SK-N-SH (cell line): ENCODE measurements at regions not wholly inside any gene's neighbourhood (a gene's known extent, or its start where the extent isn't known, plus 50 kb on each side); places are given as distances from the start of the nearest gene placed in this dataset.

ENCODE experiments used
- CTCF ChIA-PET: fragments of 300-600, 350-600 bp; formaldehyde crosslinking; extraction: SDS; loops from one replicate; lab custom pipeline; 2021; lab: Yijun Ruan, JAX
- POLR2A ChIA-PET: fragments of 350-600 bp; sonication (Branson Sonifier 250); formaldehyde crosslinking; extraction: SDS; loops from one replicate; lab custom pipeline; 2020; ENCODE audit warnings: antibody characterized with exemption, inconsistent platforms; lab: Yijun Ruan, JAX
- DNase-seq: peaks from one replicate; pipeline ENCODE4 v3.0.0; 2012
- H2AFZ ChIP-seq: fragments of 200-600 bp; sonication (generic); 2 replicates; pipeline ENCODE4 v1.8.1; 2016; ENCODE audit warnings: antibody characterized with exemption, mild to moderate bottlenecking, low read depth
- H3F3A ChIP-seq: fragments of 200-600 bp; sonication (generic); replicated peaks from 2 replicates; pipeline ENCODE3; 2016; ENCODE audit warnings: antibody characterized with exemption, mild to moderate bottlenecking; ENCODE audit not compliant: insufficient read depth
- H3K27ac ChIP-seq, 2 experiments: fragments of 200-500 bp in 1 of 2; fragments of 200-600 bp in 1 of 2; sonication (Bioruptor generic) in 1 of 2; sonication (generic), shearing (Covaris generic) in 1 of 2; 2 replicates each; pipeline versions ENCODE4 v1.5.1 to v1.6.1; 2014 to 2016; ENCODE audit warnings: low read depth in 2 of 2, inconsistent platforms in 1 of 2, low read length in 1 of 2, mild to moderate bottlenecking in 1 of 2, mixed read lengths in 1 of 2
- H3K27me3 ChIP-seq: fragments of 200-600 bp; sonication (generic), shearing (Covaris generic); 2 replicates; pipeline ENCODE4 v1.6.1; 2016; ENCODE audit warnings: mixed run types; ENCODE audit not compliant: insufficient read depth
- H3K36me3 ChIP-seq, 2 experiments: fragments of 200-500 bp in 1 of 2; fragments of 200-600 bp in 1 of 2; sonication (Bioruptor generic) in 1 of 2; sonication (generic) in 1 of 2; replicated peaks in 1 of 2; 2 replicates each; pipeline versions ENCODE3 to v1.5.1; 2014 to 2016; ENCODE audit warnings: low read length in 1 of 2, mild to moderate bottlenecking in 1 of 2; ENCODE audit not compliant: insufficient read depth in 2 of 2, control insufficient read depth in 1 of 2
- H3K4me1 ChIP-seq, 2 experiments: fragments of 200-500 bp in 1 of 2; fragments of 200-600 bp in 1 of 2; sonication (Bioruptor generic) in 1 of 2; sonication (generic), shearing (Covaris generic) in 1 of 2; 2 replicates each; pipeline versions ENCODE4 v1.5.1 to v1.6.1; 2014 to 2016; ENCODE audit warnings: low read depth in 1 of 2, low read length in 1 of 2, mixed run types in 1 of 2; ENCODE audit not compliant: insufficient read depth in 2 of 2, control insufficient read depth in 1 of 2
- H3K4me2 ChIP-seq: fragments of 200-600 bp; sonication (generic), shearing (Covaris generic); 2 replicates; pipeline ENCODE4 v1.6.1; 2017; ENCODE audit warnings: mixed run types
- H3K4me3 ChIP-seq, 2 experiments: fragments of 200-500 bp in 1 of 2; fragments of 200-600 bp in 1 of 2; sonication (Bioruptor generic) in 1 of 2; sonication (generic), shearing (Covaris generic) in 1 of 2; 2 replicates each; pipeline versions ENCODE4 v1.5.1 to v1.8.1; 2014 to 2016; ENCODE audit warnings: low read depth in 2 of 2, inconsistent platforms in 1 of 2, low read length in 1 of 2, mild to moderate bottlenecking in 1 of 2, mixed read lengths in 1 of 2, moderate library complexity in 1 of 2
- H3K79me2 ChIP-seq: fragments of 200-600 bp; sonication (generic); 2 replicates; pipeline ENCODE4 v1.8.1; 2017; ENCODE audit warnings: mild to moderate bottlenecking; ENCODE audit not compliant: insufficient read depth
- H3K9ac ChIP-seq: fragments of 200-600 bp; sonication (generic); 2 replicates; pipeline ENCODE4 v1.6.1; 2017; ENCODE audit warnings: mixed run types
- H3K9me2 ChIP-seq: fragments of 200-600 bp; sonication (generic); 2 replicates; pipeline ENCODE4 v1.6.1; 2017; ENCODE audit warnings: mixed run types
- H3K9me3 ChIP-seq: fragments of 200-600 bp; sonication (generic); 2 replicates; pipeline ENCODE4 v1.6.1; 2017; ENCODE audit warnings: mixed run types, mild to moderate bottlenecking, moderate library complexity
- H4K20me1 ChIP-seq: fragments of 200-600 bp; sonication (generic); 2 replicates; pipeline ENCODE4 v1.6.1; 2017; ENCODE audit warnings: mild to moderate bottlenecking, mixed run types; ENCODE audit not compliant: insufficient read depth
- CHD2 ChIP-seq: fragments of 150-350 bp; IDR thresholded peaks from 2 replicates; pipeline ENCODE4 v1.6.1; 2018; ENCODE audit warnings: low read length; ENCODE audit not compliant: partially characterized antibody
- ELF1 ChIP-seq: IDR thresholded peaks from 2 replicates; pipeline ENCODE4 v1.4.0; 2012
- EP300 ChIP-seq, 2 experiments: IDR thresholded peaks; 2 replicates each; pipeline versions ENCODE4 v1.4.0 to v1.6.1; 2012; ENCODE audit warnings: borderline replicate concordance in 1 of 2, low read depth in 1 of 2, low read length in 1 of 2
- EZH2phosphoT487 ChIP-seq: fragments of 200-600 bp; sonication (generic); IDR thresholded peaks from 2 replicates; pipeline ENCODE4 v1.6.1; 2017; ENCODE audit warnings: low read depth, mixed run types, mild to moderate bottlenecking, antibody characterized with exemption, moderate library complexity, borderline replicate concordance
- FOSL2 ChIP-seq: IDR thresholded peaks from 2 replicates; pipeline ENCODE4 v1.4.0; 2012; ENCODE audit warnings: low read depth, mild to moderate bottlenecking, moderate library complexity, borderline replicate concordance
- GABPA ChIP-seq: IDR thresholded peaks from 2 replicates; pipeline ENCODE4 v1.4.0; 2012; ENCODE audit warnings: low read depth, mild to moderate bottlenecking
- GATA2 ChIP-seq: sonication (generic); formaldehyde crosslinking; IDR thresholded peaks from 2 replicates; pipeline ENCODE4 v1.5.0; 2020; ENCODE audit warnings: mild to moderate bottlenecking, missing genetic modification reagents
- MAX ChIP-seq: IDR thresholded peaks from 2 replicates; pipeline ENCODE4 v1.4.0; 2012; ENCODE audit warnings: low read depth
- MEF2A ChIP-seq: IDR thresholded peaks from 2 replicates; pipeline ENCODE4 v1.4.0; 2012; ENCODE audit warnings: low read depth, borderline replicate concordance
- MXI1 ChIP-seq: IDR thresholded peaks from 2 replicates; pipeline ENCODE4 v1.6.1; 2012; ENCODE audit warnings: mild to moderate bottlenecking, low read depth, low read length, improper control_type of control experiment
- NRF1 ChIP-seq: IDR thresholded peaks from 2 replicates; pipeline ENCODE4 v1.6.1; 2012; ENCODE audit warnings: low read depth, mild to moderate bottlenecking, low read length
- POLR2AphosphoS5 ChIP-seq: IDR thresholded peaks from 2 replicates; pipeline ENCODE4 v1.6.1; 2012; ENCODE audit warnings: low read depth, low read length
- RXRA ChIP-seq: IDR thresholded peaks from 2 replicates; pipeline ENCODE4 v1.4.0; 2012; ENCODE audit warnings: low read depth, mild to moderate bottlenecking, borderline replicate concordance
- SIN3A ChIP-seq: IDR thresholded peaks from 2 replicates; pipeline ENCODE4 v1.6.1; 2012; ENCODE audit warnings: low read depth, mild to moderate bottlenecking, low read length, moderate library complexity, borderline replicate concordance
- SMC3 ChIP-seq: IDR thresholded peaks from 2 replicates; pipeline ENCODE4 v1.6.1; 2012; ENCODE audit warnings: low read depth, low read length, improper control_type of control experiment
- TAF1 ChIP-seq: IDR thresholded peaks from 2 replicates; pipeline ENCODE4 v1.6.1; 2012; ENCODE audit warnings: low read depth, mild to moderate bottlenecking, low read length, moderate library complexity, borderline replicate concordance
- USF2 ChIP-seq: fragments of 150-350 bp; IDR thresholded peaks from 2 replicates; pipeline ENCODE4 v1.6.1; 2017; ENCODE audit warnings: antibody characterized with exemption, low read length, low read depth, borderline replicate concordance
- YY1 ChIP-seq: IDR thresholded peaks from 2 replicates; pipeline ENCODE4 v1.4.0; 2012; ENCODE audit warnings: low read depth, mild to moderate bottlenecking
- WGBS: methylation state at CpG from one replicate; pipeline ENCODE4 v1.1.6; 2017; ENCODE audit warnings: low lambda C conversion rate; 5-methylcytosine and 5-hydroxymethylcytosine counted together
- TF ChIP-seq, protein P1 (sequence below): IDR thresholded peaks from 2 replicates; pipeline ENCODE4 v1.6.1; 2012; ENCODE audit warnings: mild to moderate bottlenecking, low read depth, low read length, moderate library complexity

DNA sequence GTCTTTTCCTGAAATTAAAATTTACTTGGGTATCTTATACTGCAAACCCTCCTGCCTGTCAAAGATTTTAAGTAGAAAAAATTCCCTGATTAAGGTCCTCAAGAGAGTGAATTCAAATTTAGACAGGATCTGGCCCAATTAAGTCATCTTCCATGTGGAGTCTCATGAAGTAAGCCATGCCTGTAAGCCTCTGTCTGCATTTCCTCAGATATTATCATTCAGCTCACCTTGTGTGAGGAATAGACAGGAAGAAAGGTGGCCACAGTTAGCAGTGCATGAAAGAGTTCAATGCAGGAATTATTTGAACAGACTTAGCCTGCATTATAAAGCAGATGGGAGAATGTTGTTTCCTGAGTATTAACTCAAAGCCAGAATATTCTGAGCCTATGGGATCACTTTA lies 174.7 kb downstream of the HS3ST3A1 start:
- Histone ChIP-seq H3K4me1 (peaks cover 18 to 23% of the 10 kb centered on the region in 2 experiments), H3K4me2 (no peak overlapping the region), H2AFZ (no peak overlapping the region), H3K9me2 (no peaks in the 10 kb centered on the region), H3F3A (peaks cover 25% of the 10 kb centered on the region), H3K27me3 (no peaks in the 10 kb centered on the region), H3K79me2 (no peaks in the 10 kb centered on the region), H3K9ac (no peak overlapping the region), H4K20me1 (no peaks in the 10 kb centered on the region), H3K4me3 (no peak overlapping the region), H3K9me3 (no peaks in the 10 kb centered on the region), H3K36me3 (no peaks in the 10 kb centered on the region), H3K27ac (no peak overlapping the region; a peak in 1 of 4 replicates)
- TF ChIP-seq GABPA = no peak
- no peak for TF ChIP-seq USF2
- TF ChIP-seq POLR2AphosphoS5 = no peak
- POLR2A ChIA-PET = no interaction called here
- CTCF ChIA-PET = no interaction called here
- no peak for DNase-seq

DNA sequence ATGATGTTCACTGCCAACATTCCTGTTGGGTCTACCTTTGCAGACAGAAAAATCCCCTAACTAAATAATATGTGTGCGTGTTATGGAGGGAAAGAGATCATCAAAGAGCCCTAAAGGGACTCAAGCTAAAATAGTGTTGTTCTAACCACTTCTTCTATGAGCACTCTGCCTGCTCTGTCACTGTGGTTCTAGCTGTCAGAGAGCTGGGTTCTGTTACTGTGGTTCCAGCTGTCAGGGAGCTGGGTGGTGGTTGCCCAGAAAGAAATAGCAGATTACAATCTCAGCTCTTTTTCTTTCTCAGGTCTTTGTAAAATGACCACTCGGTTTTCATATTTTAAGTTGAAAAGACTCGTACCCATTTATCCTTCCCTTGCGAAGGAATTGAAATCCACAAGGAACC lies 176.3 kb downstream of the HS3ST3A1 start:
- Histone ChIP-seq H3K4me3 (no peak overlapping the region), H3K27me3 (no peaks in the 10 kb centered on the region), H3K4me1 (peaks cover 18 to 23% of the 10 kb centered on the region in 2 experiments), H2AFZ (no peak overlapping the region), H3K36me3 (no peaks in the 10 kb centered on the region), H3K4me2 (no peak overlapping the region), H3K9me3 (no peaks in the 10 kb centered on the region), H3K9ac (no peak overlapping the region), H3K27ac (no peak overlapping the region), H3K9me2 (no peaks in the 10 kb centered on the region), H3K79me2 (no peaks in the 10 kb centered on the region), H3F3A (peaks cover 25% of the 10 kb centered on the region), H4K20me1 (no peaks in the 10 kb centered on the region)
- no peak for DNase-seq
- WGBS = 88% methylated on average over 4 of the region's 4 CpGs
- POLR2A ChIA-PET = no interaction called here
- CTCF ChIA-PET = interaction anchor here (0.8 to 2.0 kb wide), 4 partner anchors 10 to 156 kb away, joined by 3 to 6 read pairs (median 4); no protein-coding TSS in a partner anchor
- TF ChIP-seq SMC3 (no peak), MAX (no peak), CHD2 (no peak), GATA2 (CRISPR knock-in tag) (no peak), YY1 (no peak), NRF1 (no peak), MEF2A (no peak), FOSL2 (no peak), RXRA (no peak), TAF1 (no peak), MXI1 (no peak), ELF1 (no peak), SIN3A (no peak), EP300 (IDR thresholded peaks at IDR 0.05; ENCODE audit: borderline replicate concordance in 1 of 2, low read depth in 1 of 2, low read length in 1 of 2) (no peak), EZH2phosphoT487 (no peak)
- TF ChIP-seq, protein P1, sequence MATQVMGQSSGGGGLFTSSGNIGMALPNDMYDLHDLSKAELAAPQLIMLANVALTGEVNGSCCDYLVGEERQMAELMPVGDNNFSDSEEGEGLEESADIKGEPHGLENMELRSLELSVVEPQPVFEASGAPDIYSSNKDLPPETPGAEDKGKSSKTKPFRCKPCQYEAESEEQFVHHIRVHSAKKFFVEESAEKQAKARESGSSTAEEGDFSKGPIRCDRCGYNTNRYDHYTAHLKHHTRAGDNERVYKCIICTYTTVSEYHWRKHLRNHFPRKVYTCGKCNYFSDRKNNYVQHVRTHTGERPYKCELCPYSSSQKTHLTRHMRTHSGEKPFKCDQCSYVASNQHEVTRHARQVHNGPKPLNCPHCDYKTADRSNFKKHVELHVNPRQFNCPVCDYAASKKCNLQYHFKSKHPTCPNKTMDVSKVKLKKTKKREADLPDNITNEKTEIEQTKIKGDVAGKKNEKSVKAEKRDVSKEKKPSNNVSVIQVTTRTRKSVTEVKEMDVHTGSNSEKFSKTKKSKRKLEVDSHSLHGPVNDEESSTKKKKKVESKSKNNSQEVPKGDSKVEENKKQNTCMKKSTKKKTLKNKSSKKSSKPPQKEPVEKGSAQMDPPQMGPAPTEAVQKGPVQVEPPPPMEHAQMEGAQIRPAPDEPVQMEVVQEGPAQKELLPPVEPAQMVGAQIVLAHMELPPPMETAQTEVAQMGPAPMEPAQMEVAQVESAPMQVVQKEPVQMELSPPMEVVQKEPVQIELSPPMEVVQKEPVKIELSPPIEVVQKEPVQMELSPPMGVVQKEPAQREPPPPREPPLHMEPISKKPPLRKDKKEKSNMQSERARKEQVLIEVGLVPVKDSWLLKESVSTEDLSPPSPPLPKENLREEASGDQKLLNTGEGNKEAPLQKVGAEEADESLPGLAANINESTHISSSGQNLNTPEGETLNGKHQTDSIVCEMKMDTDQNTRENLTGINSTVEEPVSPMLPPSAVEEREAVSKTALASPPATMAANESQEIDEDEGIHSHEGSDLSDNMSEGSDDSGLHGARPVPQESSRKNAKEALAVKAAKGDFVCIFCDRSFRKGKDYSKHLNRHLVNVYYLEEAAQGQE = no peak
